Fibroblast of lung (primary cell): ENCODE measurements at regions not wholly inside any gene's neighbourhood (a gene's known extent, or its start where the extent isn't known, plus 50 kb on each side); places are given as distances from the start of the nearest gene placed in this dataset.

Experiments used
- DNase-seq, 2 donors: peaks; one replicate each; pipeline versions ENCODE4 v3.0.0 to v3.0.0-alpha.2; 2010; ENCODE audit warnings: low read depth in 2 of 2
- H2AFZ ChIP-seq: 2 replicates; pipeline ENCODE4 v1.5.1; 2012; ENCODE audit warnings: low read length, control low read depth, inconsistent platforms
- H3K27ac ChIP-seq: 2 replicates; pipeline ENCODE4 v1.5.1; 2011; ENCODE audit warnings: low read length, control low read depth; ENCODE audit not compliant: insufficient read depth
- H3K27me3 ChIP-seq: 2 replicates; pipeline ENCODE4 v1.5.1; 2011; ENCODE audit warnings: mild to moderate bottlenecking, low read length; ENCODE audit not compliant: control insufficient read depth, insufficient read depth
- H3K36me3 ChIP-seq: 2 replicates; pipeline ENCODE4 v1.5.1; 2011; ENCODE audit warnings: low read length; ENCODE audit not compliant: control insufficient read depth, insufficient read depth
- H3K4me1 ChIP-seq: 2 replicates; pipeline ENCODE4 v1.5.1; 2011; ENCODE audit warnings: low read length; ENCODE audit not compliant: control insufficient read depth, insufficient read depth; ENCODE audit errors: extremely low read depth
- H3K4me2 ChIP-seq: 2 replicates; pipeline ENCODE4 v1.5.1; 2011; ENCODE audit warnings: low read length, control low read depth; ENCODE audit not compliant: insufficient read depth; ENCODE audit errors: extremely low read depth
- H3K4me3 ChIP-seq, 4 experiments: fragments of 200-600 bp in 1 of 4; sonication (generic) in 1 of 4; replicated peaks in 1 of 4; 2 replicates each; pipeline ENCODE4 v1.5.1; 2011 to 2016; ENCODE audit warnings: low read length in 4 of 4, low read depth in 3 of 4, mild to moderate bottlenecking in 3 of 4, control low read depth in 2 of 4, inconsistent platforms in 1 of 4, mixed read lengths in 1 of 4; ENCODE audit not compliant: insufficient read depth in 1 of 4; ENCODE audit errors: control extremely low read depth in 1 of 4
- H3K79me2 ChIP-seq: 2 replicates; pipeline ENCODE4 v1.5.1; 2012; ENCODE audit warnings: mild to moderate bottlenecking, low read length, inconsistent platforms; ENCODE audit not compliant: control insufficient read depth, insufficient read depth
- H3K9ac ChIP-seq: 2 replicates; pipeline ENCODE4 v1.5.1; 2011; ENCODE audit warnings: mild to moderate bottlenecking, low read length, control low read depth; ENCODE audit not compliant: insufficient read depth
- H3K9me3 ChIP-seq: 2 replicates; pipeline ENCODE4 v1.5.1; 2012; ENCODE audit warnings: low read depth, low read length; ENCODE audit not compliant: control insufficient read depth, insufficient read depth
- H4K20me1 ChIP-seq: 2 replicates; pipeline ENCODE4 v1.5.1; 2011; ENCODE audit warnings: low read length; ENCODE audit not compliant: control insufficient read depth, insufficient read depth; ENCODE audit errors: extremely low read depth
- CTCF ChIP-seq, 2 donors: IDR thresholded peaks in 1 of 2; conservative IDR thresholded peaks in 1 of 2; 1 replicate in 1 of 2; 2 replicates in 1 of 2; pipeline ENCODE4 v1.5.1; 2011 to 2012; ENCODE audit warnings: low read length in 2 of 2, control low read depth in 1 of 2, inconsistent platforms in 1 of 2, low read depth in 1 of 2, mild to moderate bottlenecking in 1 of 2
- EZH2 ChIP-seq: IDR thresholded peaks from 2 replicates; pipeline ENCODE4 v1.5.1; 2012; ENCODE audit warnings: low read length, control low read depth, mild to moderate bottlenecking; ENCODE audit errors: missing control alignments

- H3K4me3 ChIP-seq, result no peak overlapping the region
- no peak overlapping the region for H3K9ac ChIP-seq
- H3K9me3 ChIP-seq, result peaks cover 8% of the 10 kb centered on the region
- H4K20me1 ChIP-seq, result no peaks in the 10 kb centered on the region
- H3K36me3 ChIP-seq, result no peaks in the 10 kb centered on the region
- TF ChIP-seq CTCF (conservative IDR thresholded peaks at IDR 0.05 in 1 of 2, IDR thresholded peaks at IDR 0.05 in 1 of 2; ENCODE audit: low read depth in 1 of 2, low read length in 2 of 2), result no peak
- TF ChIP-seq EZH2, result no peak
- no peak overlapping the region for H3K4me2 ChIP-seq
- H3K27ac ChIP-seq, result no peak overlapping the region
- H2AFZ ChIP-seq, result no peak overlapping the region
- H3K79me2 ChIP-seq, result no peaks in the 10 kb centered on the region
- DNase-seq, result no peak
- H3K27me3 ChIP-seq, result no peaks in the 10 kb centered on the region
- no peaks in the 10 kb centered on the region for H3K4me1 ChIP-seq
These were observed 55.2 kb upstream of the TPTE start for GRCh38 chr21:10466200-10466599.
